ENCODE measurements at regions not wholly inside any gene's neighbourhood (a gene's known extent, or its start where the extent isn't known, plus 50 kb on each side); places are given as distances from the start of the nearest gene placed in this dataset.
A peak's percentile ranks its signal among the peaks of the same experiment; 100 is the strongest.

GRCh38 chr16:55380485-55380884 is 56.5 kb downstream of the IRX6 start:
- no peak for DNase-seq

DNA sequence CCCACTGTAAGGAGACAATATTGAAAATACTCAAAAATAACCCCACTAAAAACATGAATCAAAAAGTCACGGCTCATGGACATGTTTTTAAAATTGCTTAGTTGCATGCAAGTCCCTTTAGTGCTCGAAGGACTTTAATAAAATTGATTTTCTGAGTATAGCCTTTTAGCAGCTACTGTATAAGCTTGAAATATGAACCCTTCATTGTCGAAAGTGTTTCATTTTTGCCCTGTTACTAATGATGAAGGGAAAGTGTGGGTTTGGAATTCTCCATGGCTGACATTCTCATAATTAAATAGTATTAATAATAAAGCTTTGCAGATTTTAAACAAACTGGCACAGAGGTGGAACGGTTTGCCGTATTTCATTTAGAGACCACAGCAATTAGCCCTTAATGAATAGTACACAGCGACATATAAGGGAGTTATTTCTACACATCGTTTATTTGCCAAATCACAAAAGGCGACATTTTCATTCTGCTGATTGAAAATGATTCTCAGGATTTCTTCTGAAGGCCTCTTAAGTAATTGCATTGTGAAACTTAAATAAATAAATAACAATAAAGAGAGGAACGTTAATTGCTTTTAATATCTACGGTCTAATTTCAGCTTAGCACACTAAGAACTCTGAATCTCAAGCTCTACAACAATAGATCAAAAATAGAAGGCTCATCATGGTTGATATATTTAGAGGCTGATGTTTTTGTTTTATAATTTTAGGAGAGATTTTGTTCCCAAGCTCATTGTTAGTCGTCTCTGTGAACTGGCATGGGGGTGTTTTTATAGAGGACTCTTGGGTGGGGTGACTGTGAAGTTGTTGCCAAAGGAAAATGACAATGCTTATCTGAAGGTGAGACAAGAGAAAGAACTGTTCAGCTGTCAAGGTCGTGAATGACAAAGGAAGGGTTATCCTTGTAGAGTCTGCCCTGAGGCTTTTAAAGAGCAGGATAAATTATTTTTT is 60.6 kb downstream of the IRX6 start:
- no peak for DNase-seq

GRCh38 chr16:55385359-55385758 is 61.4 kb downstream of the IRX6 start:
- no peak for DNase-seq

- no peak for DNase-seq
Measured at GRCh38 chr16:55386534-55387296, 62.7 kb downstream of the IRX6 start.

DNA sequence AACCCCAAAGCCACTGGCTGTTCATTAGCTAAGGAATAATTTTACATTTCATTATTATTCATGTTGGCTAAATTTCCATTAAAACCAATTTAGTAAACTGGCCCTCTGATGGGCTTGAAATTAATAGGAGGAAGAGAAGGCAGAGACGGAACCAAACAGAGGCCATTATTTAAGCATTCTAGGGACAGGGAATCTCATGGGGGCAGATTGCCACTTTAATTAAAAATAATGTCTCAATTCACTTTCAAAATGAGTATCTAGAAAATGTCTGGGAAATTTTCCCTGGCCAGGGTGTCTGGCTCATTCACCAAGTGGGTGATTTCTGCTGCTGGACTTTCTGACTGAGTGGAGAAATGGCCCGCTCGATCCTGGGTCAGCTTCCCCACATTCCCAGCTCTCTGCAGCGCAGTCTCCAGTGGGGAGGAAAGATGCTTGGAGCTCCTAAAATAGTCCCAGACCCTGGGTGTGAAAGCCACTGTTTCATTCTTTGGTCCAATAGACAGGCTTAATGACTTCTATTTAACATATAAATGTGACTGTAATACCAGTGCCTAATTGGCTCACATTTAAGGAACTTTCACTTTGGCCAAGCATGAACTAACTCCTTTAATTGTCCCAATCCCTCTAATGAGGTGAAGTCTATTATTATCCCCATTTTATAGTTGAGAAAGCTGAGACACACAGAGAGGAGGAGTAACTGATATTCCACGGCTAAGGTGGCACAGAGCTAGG is 64.3 kb downstream of the IRX6 start:
- no peak for DNase-seq

DNA sequence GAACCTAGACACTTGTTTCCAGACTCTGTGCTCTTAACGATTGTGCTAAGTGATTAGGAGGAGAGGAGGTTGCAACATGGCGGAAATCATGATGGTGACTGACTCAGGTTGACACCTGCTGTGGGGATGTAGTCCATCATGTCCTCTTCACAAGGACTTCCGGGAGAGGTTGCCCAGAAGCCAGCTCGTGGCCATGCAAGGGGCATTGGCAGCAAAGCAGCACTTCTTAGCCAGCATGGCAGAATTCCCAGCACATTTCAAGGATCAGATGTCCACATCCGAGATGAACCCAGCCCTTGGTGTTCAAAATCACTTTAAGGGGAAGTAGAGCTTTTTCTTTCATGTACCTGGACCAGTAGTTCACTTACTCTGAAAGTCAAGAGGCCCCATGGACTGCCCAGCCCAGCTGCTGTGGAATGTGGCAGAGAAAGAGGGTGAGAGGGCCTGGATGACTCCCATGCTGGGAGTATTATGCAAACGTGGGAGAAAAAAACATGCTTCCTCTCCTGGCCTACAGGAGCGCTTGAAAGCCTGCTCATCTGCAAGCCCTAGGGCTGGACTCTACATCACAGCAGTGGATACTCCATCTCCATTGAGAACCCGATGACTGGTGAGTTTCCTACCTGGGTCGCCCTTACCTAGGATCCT is 65.5 kb downstream of the IRX6 start:
- peak in 1 of 4 experiments; percentile 14 for DNase-seq

DNA sequence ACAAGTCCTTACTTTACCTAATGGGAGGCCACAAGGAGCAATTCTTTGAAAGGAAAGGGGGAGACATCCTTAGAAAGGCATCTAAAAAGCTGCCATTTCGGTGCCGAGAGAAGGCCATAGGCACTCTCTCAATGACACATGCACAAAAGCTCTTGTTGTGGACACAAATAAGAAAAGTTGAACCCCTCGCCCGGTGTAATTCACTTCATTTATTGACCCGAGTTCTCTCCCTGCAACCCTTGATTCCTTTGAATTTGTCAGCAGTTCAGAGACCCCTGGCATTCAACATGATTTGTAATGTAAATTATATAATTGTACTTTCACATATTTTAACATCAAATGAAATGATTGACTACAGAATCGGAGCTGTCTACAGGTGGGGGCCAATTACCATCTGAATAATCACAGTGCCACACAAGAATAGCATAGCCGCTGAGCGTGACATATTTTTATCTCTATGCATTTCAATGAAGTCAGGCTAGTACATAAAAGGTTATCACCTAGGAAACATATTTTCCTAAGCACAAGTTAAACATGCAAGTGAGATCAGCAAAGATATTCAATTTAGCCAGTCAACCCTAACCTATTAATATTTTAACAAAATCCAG is 66.7 kb downstream of the IRX6 start:
- no peak for DNase-seq

DNA sequence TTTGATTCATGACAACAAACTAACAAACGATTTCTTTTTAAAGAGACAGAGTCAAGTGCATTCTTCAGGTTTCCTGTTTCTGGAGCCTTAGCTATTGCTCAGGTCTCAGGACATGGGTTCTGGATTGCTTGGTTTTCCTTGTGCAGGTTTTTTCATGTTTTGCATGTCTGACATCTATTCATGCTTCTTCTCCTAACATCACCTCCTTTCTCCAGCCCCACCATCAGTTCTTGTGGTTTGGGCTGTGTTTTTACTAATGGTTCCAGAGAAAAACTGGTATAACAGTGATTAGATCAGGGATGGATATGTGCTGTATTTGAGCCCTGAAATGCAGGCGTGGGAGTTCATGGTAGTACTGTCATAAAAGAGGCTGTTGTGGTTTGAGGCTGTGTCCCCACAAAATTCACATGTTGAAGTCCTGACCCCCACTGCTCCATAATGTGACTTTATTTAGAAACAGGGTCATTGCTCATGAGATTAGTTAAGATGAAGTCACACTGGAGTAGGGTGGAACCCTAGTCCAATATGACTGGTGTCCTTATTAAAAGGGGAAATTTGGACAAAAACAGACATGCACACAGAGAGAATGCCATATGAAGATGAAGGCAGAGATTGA is 67.9 kb downstream of the IRX6 start:
- peak; percentile 29 to 61 (median 44) for DNase-seq

- DNase-seq, result no peak
Measured at GRCh38 chr16:55392701-55393100, 68.7 kb downstream of the IRX6 start.

GRCh38 chr16:55393991-55394390 is 70.0 kb downstream of the IRX6 start:
- no peak for DNase-seq

DNA sequence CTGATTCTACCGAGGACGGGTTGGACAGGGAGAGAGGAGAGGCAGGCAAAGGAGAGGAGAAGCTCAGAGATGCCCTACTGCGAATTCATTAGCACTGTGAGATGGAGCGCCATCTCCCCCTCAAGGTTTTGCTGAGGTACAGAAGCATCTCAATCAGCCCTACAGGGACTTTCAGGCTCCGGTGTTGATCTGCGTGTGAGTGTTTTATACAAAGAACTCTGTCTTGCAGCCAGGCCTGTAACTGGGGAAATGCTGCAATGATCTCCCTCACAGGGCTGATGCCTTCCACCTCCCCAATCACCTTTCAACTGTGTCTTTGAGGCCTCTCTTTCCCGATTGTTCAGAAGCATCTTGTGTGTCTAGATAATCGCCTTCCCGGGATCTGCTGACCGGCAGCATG is 74.8 kb downstream of the IRX6 start:
- DNase-seq, result no peak

- no peak for DNase-seq
Measured at GRCh38 chr16:55399911-55400310, 75.9 kb downstream of the IRX6 start.

DNA sequence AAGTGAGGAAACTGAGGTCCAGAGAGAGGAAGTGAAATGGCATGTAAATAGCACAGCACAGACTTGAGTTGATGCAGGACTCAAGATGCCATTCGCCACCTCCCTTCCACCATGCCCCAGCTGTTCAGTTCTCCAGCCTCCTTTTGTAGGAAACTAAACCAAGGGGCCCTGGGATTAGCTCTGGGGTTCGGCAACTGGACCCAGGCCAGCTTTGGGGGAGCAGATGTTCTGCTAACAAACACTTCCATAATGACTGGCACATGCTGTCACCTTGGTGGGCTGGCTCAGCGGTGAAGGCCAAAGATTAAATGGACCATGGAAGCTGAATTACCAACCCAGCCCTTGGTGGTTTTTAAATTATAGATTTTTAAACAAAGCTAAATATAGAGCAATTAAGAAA is 77.0 kb downstream of the IRX6 start:
- no peak for DNase-seq

DNA sequence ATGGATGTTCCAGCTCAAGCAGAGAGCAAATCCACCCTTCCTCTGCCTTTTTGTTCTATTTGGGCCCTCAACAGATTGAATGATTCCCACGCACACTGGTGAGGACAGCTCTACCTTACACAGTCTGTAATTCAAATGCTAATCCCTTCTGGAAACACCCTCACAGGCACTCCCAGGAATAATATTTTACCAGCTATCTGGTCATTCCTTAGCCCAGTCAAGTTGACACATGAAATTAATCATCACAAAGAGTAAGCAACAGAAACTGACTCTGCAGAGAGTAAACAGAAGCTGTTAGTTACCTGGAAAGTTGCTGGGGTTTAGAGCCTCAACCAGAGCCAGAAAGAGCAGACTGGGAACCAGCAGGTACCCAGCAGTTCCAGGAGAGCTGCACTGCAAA is 75.5 kb upstream of the MMP2 start:
- no peak for DNase-seq

DNA sequence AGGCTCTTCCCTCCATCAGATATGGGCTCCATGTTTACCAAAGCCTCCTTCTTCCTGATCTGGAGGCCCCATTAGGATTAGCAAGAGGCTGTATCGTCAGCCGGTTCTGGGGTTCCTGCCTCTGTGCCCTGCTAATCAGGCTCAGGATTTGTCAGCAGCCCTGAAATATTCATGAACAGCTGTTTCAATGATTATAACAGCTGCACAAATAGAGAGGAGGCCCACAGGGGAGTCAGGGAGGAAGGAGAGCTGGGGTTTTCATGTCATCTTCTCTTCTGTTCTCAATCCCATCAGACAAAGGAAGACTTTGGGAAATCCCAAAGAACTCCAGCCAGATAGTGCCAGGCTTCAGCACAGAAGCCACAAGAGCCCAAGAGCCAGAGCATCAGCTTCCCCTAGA is 72.3 kb upstream of the MMP2 start:
- no peak for DNase-seq

GRCh38 chr16:55408661-55409060 is 70.3 kb upstream of the MMP2 start:
- DNase-seq, result no peak

GRCh38 chr16:55411231-55411630 is 67.8 kb upstream of the MMP2 start:
- DNase-seq, result peak in 3 of 4 experiments; percentile 3 to 49 (median 45)

DNA sequence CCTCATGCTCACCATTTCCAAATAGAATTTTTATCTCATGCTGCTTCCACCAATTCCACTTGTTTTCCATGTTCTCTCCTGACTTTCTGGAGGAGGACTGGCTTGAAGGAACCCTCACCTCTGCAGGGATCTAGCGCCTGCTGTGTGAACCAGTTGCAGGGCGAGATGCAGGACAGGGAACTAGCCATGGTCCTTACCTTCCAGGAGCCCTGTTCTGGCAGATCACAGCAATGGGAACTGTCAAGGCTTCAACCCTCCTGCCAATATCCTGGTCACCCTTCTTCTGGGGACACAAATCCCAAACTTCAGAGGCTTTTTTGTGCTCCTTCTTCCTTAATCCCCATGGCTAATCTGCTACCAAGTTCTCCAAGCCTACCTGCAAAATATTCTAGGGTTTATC is 60.4 kb upstream of the MMP2 start:
- DNase-seq, result peak in 1 of 4 experiments; percentile 23

DNA sequence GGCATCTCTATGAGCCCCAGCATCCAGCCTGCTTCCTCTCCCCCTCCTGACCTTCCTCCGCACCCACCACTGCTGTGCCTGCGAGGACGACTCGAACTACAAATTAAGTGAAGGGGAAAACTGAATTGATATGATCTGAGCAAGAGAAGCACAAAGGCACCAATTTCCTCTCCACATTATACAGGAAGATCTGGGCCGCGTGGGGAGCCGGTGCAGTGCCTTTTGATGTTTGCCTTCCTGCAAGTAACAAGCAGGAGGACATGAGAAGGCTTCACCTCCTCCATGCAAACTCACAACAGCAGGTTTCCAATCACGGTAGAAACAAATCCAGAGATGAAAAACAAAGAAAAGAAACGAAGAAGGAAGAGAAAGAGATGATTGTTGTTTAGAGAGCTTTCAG is 57.8 kb upstream of the MMP2 start:
- no peak for DNase-seq

GRCh38 chr16:55426865-55427484 is 52.0 kb upstream of the MMP2 start:
- DNase-seq, result no peak
